ENCODE measurements at regions not wholly inside any gene's neighbourhood (a gene's known extent, or its start where the extent isn't known, plus 50 kb on each side); places are given as distances from the start of the nearest gene placed in this dataset.
"Not testable (repeated sequence)": the region's sequence is repeated elsewhere in the genome, so short reads cannot be mapped to it uniquely, and the experiment has no call there.

DNA sequence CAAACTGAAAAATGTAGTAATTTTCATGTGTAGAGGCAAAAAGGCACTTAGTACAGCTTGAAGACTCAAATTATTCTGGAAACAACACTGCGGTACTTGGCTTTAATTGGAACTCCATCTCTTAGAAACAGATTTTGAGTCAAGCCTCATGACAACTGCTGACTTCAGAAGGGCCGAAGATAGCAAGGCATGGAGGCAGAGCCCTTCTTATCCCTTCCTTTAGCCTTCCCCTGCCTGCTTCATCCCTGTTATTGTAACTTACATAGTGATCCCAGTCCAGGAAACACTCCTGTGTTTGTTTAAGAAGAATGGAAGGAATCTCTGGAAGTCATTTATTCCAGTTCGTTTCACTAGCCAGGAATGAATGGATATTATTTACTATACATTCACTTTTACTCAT, 110.9 kb upstream of the FAM98A start:
- intact Hi-C loops (cut with micrococcal nuclease): no loop called here
- no peak for DNase-seq
- CTCF ChIA-PET: no interaction called here
- no peaks in the 10 kb centered on the region for H3K36me3 Mint-ChIP-seq (ENCODE audit: low read depth)
- H3K4me1 Mint-ChIP-seq (ENCODE audit: low read depth): no peaks in the 10 kb centered on the region
- no peak overlapping the region for H3K4me3 Mint-ChIP-seq
- no peaks in the 10 kb centered on the region for H3K9me3 Mint-ChIP-seq
- H3K27me3 Mint-ChIP-seq (ENCODE audit: low read depth): no peaks in the 10 kb centered on the region
- H3K27ac Mint-ChIP-seq: no peak overlapping the region

DNA sequence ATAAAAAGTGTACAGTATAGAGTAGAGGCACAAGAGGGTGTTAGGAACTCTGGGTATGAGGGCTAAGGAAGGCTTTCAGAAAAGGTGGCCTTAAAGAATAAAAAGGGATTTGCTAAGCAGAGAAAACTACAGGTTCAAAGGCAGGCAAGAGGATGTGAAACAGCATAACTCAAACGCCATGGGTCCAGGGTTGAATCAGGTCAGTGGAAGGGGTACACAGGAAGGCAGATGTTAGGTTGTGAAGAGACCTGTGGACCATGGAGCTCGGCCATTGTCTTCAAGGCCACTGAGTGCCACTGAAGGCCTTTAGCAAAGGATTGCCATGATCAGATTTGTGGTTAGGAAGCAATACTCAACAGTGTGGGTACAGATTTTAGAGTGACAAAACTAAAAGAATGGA, 108.2 kb upstream of the FAM98A start:
- Mint-ChIP-seq H3K4me1 (ENCODE audit: low read depth) (no peaks in the 10 kb centered on the region), H3K27me3 (ENCODE audit: low read depth) (no peaks in the 10 kb centered on the region), H3K4me3 (no peak overlapping the region), H3K27ac (no peak overlapping the region), H3K9me3 (no peaks in the 10 kb centered on the region), H3K36me3 (ENCODE audit: low read depth) (no peaks in the 10 kb centered on the region)
- DNase-seq: no peak
- CTCF ChIA-PET: interaction anchor here (0.7 kb wide), 1 partner anchor 76 kb away, joined by 3 read pairs; no protein-coding TSS in a partner anchor
- intact Hi-C loops (cut with micrococcal nuclease): no loop called here

DNA sequence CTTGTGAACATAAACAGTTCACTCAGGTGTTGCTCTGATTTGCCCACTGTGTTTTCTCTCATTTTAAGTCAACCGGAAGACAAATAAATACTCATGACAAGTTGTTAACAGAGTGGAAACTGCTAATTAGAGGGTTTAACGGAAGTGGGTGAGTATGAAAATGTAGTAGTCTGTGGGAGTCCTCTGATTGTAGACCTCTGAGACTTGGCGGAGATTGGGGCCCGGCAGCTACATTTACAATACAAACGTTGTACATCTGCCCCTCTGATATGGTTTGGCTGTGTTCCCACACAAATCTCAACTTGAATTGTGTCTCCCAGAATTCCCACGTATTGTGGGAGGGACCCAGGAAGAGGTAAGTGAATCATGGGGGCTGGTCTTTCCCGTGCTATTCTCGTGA, 107.3 kb upstream of the FAM98A start:
- CTCF ChIA-PET: no interaction called here
- no peaks in the 10 kb centered on the region for H3K9me3 Mint-ChIP-seq
- no peaks in the 10 kb centered on the region for H3K36me3 Mint-ChIP-seq (ENCODE audit: low read depth)
- H3K4me1 Mint-ChIP-seq (ENCODE audit: low read depth): no peaks in the 10 kb centered on the region
- H3K4me3 Mint-ChIP-seq: no peak overlapping the region
- intact Hi-C loops (cut with micrococcal nuclease): no loop called here
- H3K27ac Mint-ChIP-seq: no peak overlapping the region
- no peak for DNase-seq
- no peaks in the 10 kb centered on the region for H3K27me3 Mint-ChIP-seq (ENCODE audit: low read depth)

DNA sequence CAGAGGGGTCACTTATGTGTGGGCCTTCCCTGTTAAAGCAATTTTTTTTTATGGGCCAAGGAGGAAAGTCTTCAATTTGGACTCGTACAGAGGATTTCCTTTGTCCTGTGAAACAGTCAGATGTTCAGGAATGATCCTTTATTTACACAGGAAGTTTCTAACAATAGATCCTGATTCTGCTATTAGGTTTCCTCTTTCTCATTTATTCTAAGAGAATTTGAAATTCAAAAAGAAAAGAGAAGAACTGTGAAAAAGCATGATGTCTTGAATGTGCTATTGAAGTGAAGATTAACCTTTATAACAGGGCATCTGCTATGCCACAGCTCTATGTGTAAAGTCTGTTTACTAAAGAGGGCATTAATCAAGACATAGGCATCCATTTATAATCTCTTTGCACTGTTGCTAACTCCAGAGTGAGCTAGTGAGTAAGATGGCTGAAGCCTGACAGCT, 105.3 kb upstream of the FAM98A start:
- no peaks in the 10 kb centered on the region for H3K4me1 Mint-ChIP-seq (ENCODE audit: low read depth)
- no peaks in the 10 kb centered on the region for H3K36me3 Mint-ChIP-seq (ENCODE audit: low read depth)
- no peak for DNase-seq
- H3K4me3 Mint-ChIP-seq: no peak overlapping the region
- H3K27ac Mint-ChIP-seq: no peak overlapping the region
- H3K27me3 Mint-ChIP-seq (ENCODE audit: low read depth): no peaks in the 10 kb centered on the region
- H3K9me3 Mint-ChIP-seq: no peaks in the 10 kb centered on the region
- intact Hi-C loops (cut with micrococcal nuclease): no loop called here
- CTCF ChIA-PET: no interaction called here

DNA sequence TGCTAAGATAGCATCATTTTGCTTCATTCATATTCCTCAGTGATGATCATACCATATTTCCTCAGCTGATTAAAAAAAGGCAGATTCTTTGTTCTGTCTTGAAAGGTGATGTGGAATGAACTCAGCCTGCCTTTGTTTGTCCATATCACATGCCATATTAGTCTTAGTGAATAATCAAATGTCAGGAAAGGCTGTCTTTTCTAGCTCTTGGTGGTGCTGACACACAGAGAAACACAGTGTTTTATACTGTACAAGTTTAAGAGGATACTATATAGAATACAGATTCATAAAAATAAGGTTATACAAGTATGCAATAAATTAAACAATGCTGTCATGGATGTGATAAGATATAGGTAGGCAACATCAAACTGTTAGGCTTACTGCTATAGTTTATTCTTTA, 97.1 kb upstream of the FAM98A start:
- CTCF ChIA-PET: no interaction called here

DNA sequence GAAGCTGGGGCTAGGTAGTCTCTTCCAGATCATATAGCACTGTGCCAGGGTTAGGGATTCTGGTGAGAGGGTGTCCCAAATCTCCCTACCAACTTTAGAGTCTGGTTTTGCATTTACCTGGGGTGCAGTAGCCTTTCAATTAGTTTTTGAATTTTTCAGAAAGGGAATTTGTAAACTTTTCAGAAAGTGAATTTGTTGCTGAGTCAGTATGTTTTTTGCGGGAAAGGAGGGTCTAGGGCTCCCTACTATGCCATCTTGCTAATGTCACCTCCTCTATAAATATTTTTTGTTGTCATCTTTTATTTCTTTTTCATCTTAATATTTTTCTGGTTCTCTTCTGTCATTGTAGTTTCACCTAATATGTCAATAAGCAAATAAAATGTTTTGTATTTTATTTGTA, 95.8 kb upstream of the FAM98A start:
- intact Hi-C loops (cut with micrococcal nuclease): no loop called here
- CTCF ChIA-PET: no interaction called here
- DNase-seq: no peak
- Mint-ChIP-seq H3K9me3 (peaks cover 18% of the 10 kb centered on the region), H3K4me3 (no peak overlapping the region), H3K27ac (no peak overlapping the region), H3K27me3 (ENCODE audit: low read depth) (peaks cover 15% of the 10 kb centered on the region), H3K4me1 (ENCODE audit: low read depth) (no peaks in the 10 kb centered on the region), H3K36me3 (ENCODE audit: low read depth) (no peaks in the 10 kb centered on the region)

More for the DNA sequence above, 97.1 kb upstream of the FAM98A start:
- peaks cover 15% of the 10 kb centered on the region for H3K27me3 Mint-ChIP-seq (ENCODE audit: low read depth)
- intact Hi-C loops (cut with micrococcal nuclease): no loop called here
- DNase-seq: no peak
- H3K4me1 Mint-ChIP-seq (ENCODE audit: low read depth): no peaks in the 10 kb centered on the region
- no peaks in the 10 kb centered on the region for H3K36me3 Mint-ChIP-seq (ENCODE audit: low read depth)
- H3K27ac Mint-ChIP-seq: no peak overlapping the region
- peaks cover 8% of the 10 kb centered on the region for H3K9me3 Mint-ChIP-seq
- no peak overlapping the region for H3K4me3 Mint-ChIP-seq

DNA sequence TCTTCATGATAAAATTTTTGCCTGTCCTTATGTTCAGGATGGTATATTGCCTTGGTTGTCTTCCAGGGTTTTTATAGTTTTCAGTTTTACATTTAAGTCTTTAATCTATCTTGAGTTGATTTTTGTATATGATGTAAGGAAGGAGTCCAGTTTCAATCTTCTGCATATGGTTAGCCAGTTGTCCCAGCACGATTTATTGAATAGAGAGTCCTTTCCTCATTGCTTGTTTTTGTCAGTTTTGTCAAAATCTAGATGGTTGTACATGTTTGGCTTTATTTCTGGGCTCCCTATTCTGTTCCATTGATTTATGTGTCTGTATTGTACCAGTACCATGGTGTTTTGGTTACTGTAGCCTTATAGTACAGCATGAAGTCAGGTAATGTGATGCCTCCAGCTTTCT, 91.6 kb upstream of the FAM98A start:
- H3K27ac Mint-ChIP-seq; H3K36me3 Mint-ChIP-seq (ENCODE audit: low read depth); intact Hi-C loops (cut with micrococcal nuclease); DNase-seq; CTCF ChIA-PET; H3K4me3 Mint-ChIP-seq; H3K4me1 Mint-ChIP-seq (ENCODE audit: low read depth): not testable (repeated sequence)
- Mint-ChIP-seq H3K9me3 (peaks cover 36% of the 10 kb centered on the region), H3K27me3 (ENCODE audit: low read depth) (peaks cover 10% of the 10 kb centered on the region)

DNA sequence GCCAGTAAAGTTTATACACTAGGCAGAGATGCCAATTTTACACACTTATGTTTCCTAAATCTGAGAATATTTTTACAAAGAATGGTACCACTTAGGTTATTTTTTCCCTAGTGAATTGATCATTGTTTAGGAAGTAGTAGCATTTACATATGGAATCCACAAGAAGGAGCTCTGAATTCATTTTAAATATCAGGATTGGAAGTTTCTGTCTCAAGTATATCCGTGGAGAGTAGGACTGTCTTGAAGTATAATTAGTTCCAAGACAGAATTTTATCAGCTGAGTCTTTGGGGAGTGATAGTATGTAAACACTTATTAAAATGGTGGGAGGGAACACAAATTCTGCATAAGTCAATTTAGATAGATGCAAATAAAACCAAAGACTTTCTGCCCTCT, 82.3 kb upstream of the FAM98A start:
- intact Hi-C loops (cut with micrococcal nuclease): no loop called here
- Mint-ChIP-seq H3K4me1 (ENCODE audit: low read depth) (no peaks in the 10 kb centered on the region), H3K9me3 (peaks cover 5% of the 10 kb centered on the region), H3K4me3 (no peak overlapping the region), H3K27ac (no peak overlapping the region), H3K27me3 (ENCODE audit: low read depth) (peaks cover 3% of the 10 kb centered on the region), H3K36me3 (ENCODE audit: low read depth) (peaks cover 1% of the 10 kb centered on the region)
- CTCF ChIA-PET: no interaction called here
- no peak for DNase-seq

DNA sequence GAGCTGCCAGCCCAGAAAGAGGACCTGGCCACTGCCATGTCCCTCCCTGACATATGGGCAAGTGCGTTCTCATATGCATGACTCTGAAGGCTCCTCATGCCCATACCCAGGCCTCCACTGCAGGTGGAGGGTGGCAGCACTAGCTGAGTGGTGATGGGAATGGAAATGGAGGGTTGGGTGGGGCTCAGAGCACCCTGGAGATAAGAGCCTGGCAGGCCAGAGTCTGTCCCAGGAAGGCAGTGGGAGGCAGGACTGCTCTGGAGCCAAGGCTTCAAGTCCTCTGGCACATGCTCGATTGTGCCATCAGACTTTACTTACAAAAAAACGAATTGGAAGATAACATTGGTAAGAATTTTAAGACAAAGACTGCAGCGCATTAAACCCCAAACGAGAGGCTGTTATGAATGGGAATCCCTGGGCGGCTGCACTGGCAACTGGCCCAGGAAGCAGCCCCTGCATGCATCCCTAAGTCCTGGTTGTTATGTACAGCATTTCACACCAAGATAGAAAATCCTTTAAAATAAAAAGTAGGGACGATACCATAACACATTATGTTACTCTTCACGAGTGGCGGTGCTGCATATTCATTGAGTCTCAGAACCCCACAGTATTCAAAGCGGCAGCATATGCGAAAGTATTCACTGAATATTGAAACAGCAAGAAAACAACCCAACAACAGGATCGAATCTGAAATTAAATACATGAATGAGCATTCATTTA, 81.7 kb upstream of the FAM98A start:
- CTCF ChIA-PET: no interaction called here
- H3K36me3 Mint-ChIP-seq (ENCODE audit: low read depth): peaks cover 1% of the 10 kb centered on the region
- H3K9me3 Mint-ChIP-seq: peaks cover 4% of the 10 kb centered on the region
- DNase-seq: no peak
- no peak overlapping the region for H3K27ac Mint-ChIP-seq
- no peak overlapping the region for H3K4me3 Mint-ChIP-seq
- peaks cover 3% of the 10 kb centered on the region for H3K27me3 Mint-ChIP-seq (ENCODE audit: low read depth)
- H3K4me1 Mint-ChIP-seq (ENCODE audit: low read depth): no peaks in the 10 kb centered on the region
- intact Hi-C loops (cut with micrococcal nuclease): no loop called here

DNA sequence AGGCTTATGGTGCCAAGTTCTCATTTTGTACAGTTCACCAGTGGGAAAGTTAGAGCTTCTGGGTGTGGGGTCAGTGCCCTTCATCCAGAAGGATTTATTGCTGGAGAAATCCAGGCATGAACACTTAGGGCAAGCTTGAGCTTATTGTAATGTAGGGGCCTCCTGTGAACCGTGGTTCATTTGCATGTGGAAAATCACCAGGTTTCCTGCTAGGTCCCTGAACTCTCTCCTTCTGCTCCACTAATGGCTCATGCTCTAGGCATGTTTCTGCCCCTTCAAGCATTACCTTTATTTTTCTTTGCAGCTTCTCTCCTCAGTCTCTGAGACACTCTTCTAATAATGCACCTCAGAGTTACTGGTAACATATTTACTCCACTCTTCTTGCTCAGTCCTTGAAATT, 79.3 kb upstream of the FAM98A start:
- Mint-ChIP-seq H3K9me3 (no peaks in the 10 kb centered on the region), H3K27ac (no peak overlapping the region), H3K4me1 (ENCODE audit: low read depth) (no peaks in the 10 kb centered on the region), H3K4me3 (no peak overlapping the region), H3K27me3 (ENCODE audit: low read depth) (peaks cover 7% of the 10 kb centered on the region), H3K36me3 (ENCODE audit: low read depth) (no peaks in the 10 kb centered on the region)
- no peak for DNase-seq
- intact Hi-C loops (cut with micrococcal nuclease): loop anchor here (10.0 kb wide), 1 partner anchor 416 kb away; no protein-coding TSS in a partner anchor
- CTCF ChIA-PET: no interaction called here

DNA sequence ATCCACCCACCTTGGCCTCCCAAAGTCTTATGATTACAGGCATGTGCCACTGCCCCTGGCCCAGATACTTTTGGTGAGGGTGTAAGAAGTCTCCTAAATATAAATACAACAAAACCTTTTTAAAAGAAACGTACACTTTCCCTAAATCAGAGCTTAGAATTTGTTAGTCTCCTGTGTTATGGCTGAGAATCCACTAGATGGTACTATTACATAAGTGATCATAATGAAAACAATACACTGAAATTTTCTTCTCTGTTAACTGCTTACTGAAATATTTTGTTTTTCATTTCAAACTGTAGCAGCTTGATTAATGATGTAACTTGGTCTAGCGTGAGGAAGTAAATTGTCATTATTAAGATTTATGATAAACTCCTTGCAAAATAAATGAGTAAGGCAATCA, 74.8 kb upstream of the FAM98A start:
- peaks cover 9% of the 10 kb centered on the region for H3K27me3 Mint-ChIP-seq (ENCODE audit: low read depth)
- CTCF ChIA-PET: no interaction called here
- no peak overlapping the region for H3K27ac Mint-ChIP-seq
- no peak for DNase-seq
- no peak overlapping the region for H3K4me3 Mint-ChIP-seq
- no peaks in the 10 kb centered on the region for H3K9me3 Mint-ChIP-seq
- no peaks in the 10 kb centered on the region for H3K36me3 Mint-ChIP-seq (ENCODE audit: low read depth)
- intact Hi-C loops (cut with micrococcal nuclease): loop anchor here (10.0 kb wide), 1 partner anchor 421 kb away; no protein-coding TSS in a partner anchor
- no peaks in the 10 kb centered on the region for H3K4me1 Mint-ChIP-seq (ENCODE audit: low read depth)

DNA sequence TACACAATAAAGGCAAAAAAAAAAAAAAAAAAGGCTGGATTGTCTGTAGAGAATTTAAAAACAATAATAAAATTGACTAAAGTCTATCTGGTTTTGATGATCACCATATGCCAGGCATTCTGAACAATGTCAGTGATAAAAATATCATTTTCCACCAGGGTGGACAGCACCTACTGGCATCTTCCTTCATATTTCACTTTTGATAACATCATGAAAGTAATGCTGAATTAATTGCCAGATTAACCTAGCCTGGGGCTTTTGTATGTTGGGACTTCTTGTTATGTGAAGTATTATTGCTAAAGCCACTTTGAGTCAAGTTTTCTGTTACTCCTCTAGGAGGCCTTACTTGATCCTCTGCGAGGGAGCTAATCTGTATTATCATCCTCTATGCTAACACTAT, 73.8 kb upstream of the FAM98A start:
- Mint-ChIP-seq H3K9me3 (no peaks in the 10 kb centered on the region), H3K27me3 (ENCODE audit: low read depth) (peaks cover 9% of the 10 kb centered on the region), H3K36me3 (ENCODE audit: low read depth) (no peaks in the 10 kb centered on the region), H3K4me1 (ENCODE audit: low read depth) (no peaks in the 10 kb centered on the region), H3K27ac (no peak overlapping the region), H3K4me3 (no peak overlapping the region)
- CTCF ChIA-PET: no interaction called here
- no peak for DNase-seq
- intact Hi-C loops (cut with micrococcal nuclease): loop anchor here (10.0 kb wide), 1 partner anchor 422 kb away; no protein-coding TSS in a partner anchor

DNA sequence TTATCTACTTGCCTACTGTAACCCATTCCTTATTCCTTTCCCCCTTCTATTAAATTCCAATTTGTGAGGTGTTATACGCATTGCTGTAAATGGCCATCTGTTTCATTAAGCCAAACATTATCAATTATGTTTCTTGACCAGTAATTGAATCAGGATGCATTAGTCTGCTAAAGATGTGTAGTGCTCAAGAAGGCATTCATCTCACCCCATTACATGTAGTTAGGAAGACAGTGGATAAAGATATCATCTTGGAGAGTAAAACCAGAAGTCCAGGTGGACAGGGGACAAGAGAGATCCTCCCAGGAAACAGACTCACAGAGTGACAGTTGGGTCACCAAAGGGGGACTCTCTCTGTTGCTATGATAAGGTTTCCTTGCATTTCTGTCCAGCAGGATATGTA, 73.3 kb upstream of the FAM98A start:
- Mint-ChIP-seq H3K9me3 (no peaks in the 10 kb centered on the region), H3K27me3 (ENCODE audit: low read depth) (peaks cover 9% of the 10 kb centered on the region), H3K27ac (no peak overlapping the region), H3K4me1 (ENCODE audit: low read depth) (no peaks in the 10 kb centered on the region), H3K4me3 (no peak overlapping the region), H3K36me3 (ENCODE audit: low read depth) (no peaks in the 10 kb centered on the region)
- CTCF ChIA-PET: no interaction called here
- DNase-seq: no peak
- intact Hi-C loops (cut with micrococcal nuclease): loop anchor here (10.0 kb wide), 1 partner anchor 422 kb away; no protein-coding TSS in a partner anchor

Data from activated naive CD4-positive, alpha-beta T cell treated with anti-CD3 and anti-CD28 coated beads for 36 hours (primary cell).